Activated T-helper 1 cell treated with anti-CD3 and anti-CD28 coated beads, Interleukin-12 subunit alpha, Interleukin-12 subunit beta, Interleukin-2, Interleukin-4 antibody, amounts not matched to agents 30 ng/mL and 10 ng/mL and 1 ng/mL, durations not matched to agents 14 hours and 24 hours and 36 hours (primary cell): ENCODE measurements at regions not wholly inside any gene's neighbourhood (a gene's known extent, or its start where the extent isn't known, plus 50 kb on each side); places are given as distances from the start of the nearest gene placed in this dataset.
A peak's percentile ranks its signal among the peaks of the same experiment; 100 is the strongest.
"Not testable (repeated sequence)": the region's sequence is repeated elsewhere in the genome, so short reads cannot be mapped to it uniquely, and the experiment has no call there.

ENCODE experiments used
- DNase-seq: peaks from one replicate; pipeline ENCODE4 v3.0.0; 2021; ENCODE audit warnings: low spot score
- H3K27ac Mint-ChIP-seq: one replicate; pipeline ENCODE4 v1.8.0; 2021; ENCODE audit warnings: mild to moderate bottlenecking, mixed read lengths
- H3K27me3 Mint-ChIP-seq: one replicate; pipeline ENCODE4 v1.8.0; 2022; ENCODE audit warnings: mild to moderate bottlenecking, moderate library complexity, mixed read lengths; ENCODE audit not compliant: insufficient read depth
- H3K36me3 Mint-ChIP-seq: one replicate; pipeline ENCODE4 v1.8.0; 2021; ENCODE audit warnings: low read depth, mixed read lengths
- H3K4me1 Mint-ChIP-seq: one replicate; pipeline ENCODE4 v1.8.0; 2021; ENCODE audit warnings: low read depth, mixed read lengths
- H3K4me3 Mint-ChIP-seq: one replicate; pipeline ENCODE4 v1.8.0; 2021; ENCODE audit warnings: mild to moderate bottlenecking, moderate library complexity, mixed read lengths
- H3K9me3 Mint-ChIP-seq: one replicate; pipeline ENCODE4 v1.8.0; 2021; ENCODE audit warnings: mixed read lengths
- intact Hi-C: fragments of 100-400 bp; cut with micrococcal nuclease; formaldehyde crosslinking; loops from one replicate; pipeline ENCODE4 v1.15.1; 2024

- intact Hi-C loops: no loop called here
- Mint-ChIP-seq H3K27ac (no peak overlapping the region), H3K27me3 (peaks cover 3% of the 10 kb centered on the region), H3K9me3 (no peaks in the 10 kb centered on the region), H3K4me3 (no peak overlapping the region), H3K4me1 (no peaks in the 10 kb centered on the region), H3K36me3 (no peaks in the 10 kb centered on the region)
- DNase-seq: no peak
Measured at GRCh38 chr4:79613269-79613935, 205.4 kb upstream of the GK2 start.

- Mint-ChIP-seq H3K27ac (no peak overlapping the region), H3K36me3 (no peaks in the 10 kb centered on the region), H3K4me1 (no peaks in the 10 kb centered on the region), H3K4me3 (no peak overlapping the region), H3K9me3 (no peaks in the 10 kb centered on the region), H3K27me3 (peaks cover 7% of the 10 kb centered on the region)
- no peak for DNase-seq
- intact Hi-C loops: no loop called here
Measured at GRCh38 chr4:79611026-79611425, 203.0 kb upstream of the GK2 start.

GRCh38 chr4:79609817-79610216, 201.8 kb upstream of the GK2 start:
- intact Hi-C loops: loop anchor here (10.0 kb wide), 1 partner anchor 465 kb away; the partner anchor contains the start of gene ANTXR2
- no peaks in the 10 kb centered on the region for H3K36me3 Mint-ChIP-seq
- no peak for DNase-seq
- no peak overlapping the region for H3K27ac Mint-ChIP-seq
- no peak overlapping the region for H3K4me3 Mint-ChIP-seq
- no peaks in the 10 kb centered on the region for H3K9me3 Mint-ChIP-seq
- no peaks in the 10 kb centered on the region for H3K4me1 Mint-ChIP-seq
- peaks cover 7% of the 10 kb centered on the region for H3K27me3 Mint-ChIP-seq

GRCh38 chr4:79607979-79608378, 200.0 kb upstream of the GK2 start:
- H3K4me1 Mint-ChIP-seq: peaks cover 11% of the 10 kb centered on the region
- H3K9me3 Mint-ChIP-seq: peaks cover 4% of the 10 kb centered on the region
- intact Hi-C loops: loop anchor here (10.0 kb wide), 1 partner anchor 467 kb away; the partner anchor contains the start of gene ANTXR2
- H3K27me3 Mint-ChIP-seq: peaks cover 4% of the 10 kb centered on the region
- no peak for DNase-seq
- H3K4me3 Mint-ChIP-seq: no peak overlapping the region
- H3K27ac Mint-ChIP-seq: no peak overlapping the region
- no peaks in the 10 kb centered on the region for H3K36me3 Mint-ChIP-seq

GRCh38 chr4:79604152-79604551, 196.1 kb upstream of the GK2 start:
- Mint-ChIP-seq H3K27ac (no peak overlapping the region), H3K4me3 (no peak overlapping the region), H3K27me3 (peaks cover 4% of the 10 kb centered on the region), H3K4me1 (peaks cover 11% of the 10 kb centered on the region), H3K9me3 (peaks cover 4% of the 10 kb centered on the region), H3K36me3 (no peaks in the 10 kb centered on the region)
- no peak for DNase-seq
- intact Hi-C loops: loop anchor here (10.0 kb wide), 1 partner anchor 471 kb away; the partner anchor contains the start of gene ANTXR2

- Mint-ChIP-seq H3K4me3 (no peak overlapping the region), H3K27ac (peak overlapping the region; percentile 7), H3K27me3 (peaks cover 4% of the 10 kb centered on the region), H3K4me1 (peaks cover 11% of the 10 kb centered on the region), H3K36me3 (no peaks in the 10 kb centered on the region), H3K9me3 (peaks cover 4% of the 10 kb centered on the region)
- intact Hi-C loops: loop anchor here (10.0 kb wide), 1 partner anchor 471 kb away; the partner anchor contains the start of gene ANTXR2
- no peak for DNase-seq
Measured at GRCh38 chr4:79603681-79604080, 195.7 kb upstream of the GK2 start.

GRCh38 chr4:79599691-79600090, 191.7 kb upstream of the GK2 start:
- H3K4me1 Mint-ChIP-seq: peaks cover 11% of the 10 kb centered on the region
- H3K27me3 Mint-ChIP-seq: no peaks in the 10 kb centered on the region
- H3K27ac Mint-ChIP-seq: no peak overlapping the region
- peaks cover 4% of the 10 kb centered on the region for H3K9me3 Mint-ChIP-seq
- H3K36me3 Mint-ChIP-seq: no peaks in the 10 kb centered on the region
- intact Hi-C loops: loop anchor here (10.0 kb wide), 1 partner anchor 475 kb away; the partner anchor contains the start of gene ANTXR2
- no peak overlapping the region for H3K4me3 Mint-ChIP-seq
- no peak for DNase-seq

GRCh38 chr4:79598801-79599200, 190.8 kb upstream of the GK2 start:
- Mint-ChIP-seq H3K4me1 (peaks cover 6% of the 10 kb centered on the region), H3K27me3 (no peaks in the 10 kb centered on the region), H3K27ac (no peak overlapping the region)

GRCh38 chr4:79598214-79598613, 190.2 kb upstream of the GK2 start:
- Mint-ChIP-seq H3K4me3 (no peak overlapping the region), H3K27me3 (no peaks in the 10 kb centered on the region), H3K36me3 (no peaks in the 10 kb centered on the region), H3K9me3 (no peaks in the 10 kb centered on the region), H3K27ac (no peak overlapping the region), H3K4me1 (peaks cover under 1% of the 10 kb centered on the region)
- no peak for DNase-seq
- intact Hi-C loops: no loop called here

More at GRCh38 chr4:79598801-79599200, 190.8 kb upstream of the GK2 start:
- Mint-ChIP-seq H3K4me3 (no peak overlapping the region), H3K36me3 (no peaks in the 10 kb centered on the region), H3K9me3 (peaks cover 4% of the 10 kb centered on the region)
- DNase-seq: no peak
- intact Hi-C loops: no loop called here

GRCh38 chr4:79597266-79597665, 189.2 kb upstream of the GK2 start:
- Mint-ChIP-seq H3K4me1 (no peaks in the 10 kb centered on the region), H3K27ac (no peak overlapping the region), H3K27me3 (no peaks in the 10 kb centered on the region), H3K4me3 (no peak overlapping the region), H3K36me3 (no peaks in the 10 kb centered on the region), H3K9me3 (no peaks in the 10 kb centered on the region)
- intact Hi-C loops: no loop called here
- DNase-seq: no peak

- H3K27ac Mint-ChIP-seq, H3K36me3 Mint-ChIP-seq, H3K4me1 Mint-ChIP-seq, H3K9me3 Mint-ChIP-seq, intact Hi-C loops, H3K27me3 Mint-ChIP-seq, DNase-seq, H3K4me3 Mint-ChIP-seq: not testable (repeated sequence)
Measured at GRCh38 chr4:79592218-79592617, 184.2 kb upstream of the GK2 start.

GRCh38 chr4:79588679-79589078, 180.7 kb upstream of the GK2 start:
- no peaks in the 10 kb centered on the region for H3K9me3 Mint-ChIP-seq
- H3K4me3 Mint-ChIP-seq: no peak overlapping the region
- H3K27me3 Mint-ChIP-seq: no peaks in the 10 kb centered on the region
- DNase-seq: no peak
- no peaks in the 10 kb centered on the region for H3K4me1 Mint-ChIP-seq
- H3K36me3 Mint-ChIP-seq: no peaks in the 10 kb centered on the region
- no peak overlapping the region for H3K27ac Mint-ChIP-seq
- intact Hi-C loops: no loop called here

GRCh38 chr4:79587207-79587606, 179.2 kb upstream of the GK2 start:
- H3K9me3 Mint-ChIP-seq, intact Hi-C loops, H3K27me3 Mint-ChIP-seq, H3K4me1 Mint-ChIP-seq, H3K4me3 Mint-ChIP-seq, DNase-seq, H3K36me3 Mint-ChIP-seq, H3K27ac Mint-ChIP-seq: not testable (repeated sequence)

- Mint-ChIP-seq H3K9me3 (no peaks in the 10 kb centered on the region), H3K27me3 (no peaks in the 10 kb centered on the region), H3K4me1 (no peaks in the 10 kb centered on the region), H3K36me3 (no peaks in the 10 kb centered on the region), H3K27ac (no peak overlapping the region), H3K4me3 (no peak overlapping the region)
- intact Hi-C loops: no loop called here
- DNase-seq: no peak
Measured at GRCh38 chr4:79585834-79586233, 177.8 kb upstream of the GK2 start.
